MM.1S (cell line): ENCODE measurements at regions not wholly inside any gene's neighbourhood (a gene's known extent, or its start where the extent isn't known, plus 50 kb on each side); places are given as distances from the start of the nearest gene placed in this dataset.

Source experiments
- DNase-seq: peaks from one replicate; pipeline ENCODE4 v3.0.0-alpha.2; 2015
- H2AFZ ChIP-seq: fragments of 300-600 bp; sonication (generic); 2 replicates; pipeline ENCODE4 v1.6.0; 2016; ENCODE audit warnings: antibody characterized with exemption, low read length
- H3F3A ChIP-seq: fragments of 300-600 bp; sonication (generic); 2 replicates; pipeline ENCODE4 v1.6.1; 2016; ENCODE audit warnings: mild to moderate bottlenecking, antibody characterized with exemption, low read length, moderate library complexity, mixed read lengths; ENCODE audit not compliant: insufficient read depth
- H3K27ac ChIP-seq: fragments of 300-600 bp; sonication (generic); 2 replicates; pipeline ENCODE4 v1.5.1; 2016; ENCODE audit warnings: mild to moderate bottlenecking, low read length
- H3K27me3 ChIP-seq: fragments of 300-600 bp; sonication (generic); replicated peaks from 2 replicates; pipeline ENCODE4 v1.6.0; 2016; ENCODE audit warnings: low read length; ENCODE audit not compliant: insufficient read depth
- H3K36me3 ChIP-seq: fragments of 300-600 bp; sonication (generic); replicated peaks from 2 replicates; pipeline ENCODE4 v1.6.1; 2016; ENCODE audit warnings: mild to moderate bottlenecking, low read length, mixed read lengths; ENCODE audit not compliant: insufficient read depth
- H3K4me1 ChIP-seq: fragments of 300-600 bp; sonication (generic); 2 replicates; pipeline ENCODE4 v1.6.1; 2016; ENCODE audit warnings: low read length, mixed read lengths
- H3K4me2 ChIP-seq: fragments of 300-600 bp; sonication (generic); 2 replicates; pipeline ENCODE4 v1.6.0; 2016; ENCODE audit warnings: low read depth, low read length
- H3K4me3 ChIP-seq: fragments of 300-600 bp; sonication (generic); 2 replicates; pipeline ENCODE4 v1.5.1; 2016; ENCODE audit warnings: low read length, mixed read lengths
- H3K79me2 ChIP-seq: fragments of 300-600 bp; sonication (generic); 2 replicates; pipeline ENCODE4 v1.6.1; 2016; ENCODE audit warnings: mixed run types, low read length, mixed read lengths
- H3K9ac ChIP-seq: fragments of 300-600 bp; sonication (generic); 2 replicates; pipeline ENCODE4 v1.6.1; 2016; ENCODE audit warnings: low read length, mixed read lengths
- H3K9me2 ChIP-seq: fragments of 300-600 bp; sonication (generic); replicated peaks from 2 replicates; pipeline ENCODE4 v1.6.1; 2016; ENCODE audit warnings: mild to moderate bottlenecking, low read length, mixed read lengths; ENCODE audit not compliant: insufficient read depth
- H3K9me3 ChIP-seq: fragments of 300-600 bp; sonication (generic); replicated peaks from 2 replicates; pipeline ENCODE4 v1.6.1; 2016; ENCODE audit warnings: mild to moderate bottlenecking, low read length, mixed read lengths; ENCODE audit not compliant: insufficient read depth
- H4K20me1 ChIP-seq: fragments of 300-600 bp; sonication (generic); 2 replicates; pipeline ENCODE4 v1.6.1; 2016; ENCODE audit warnings: mild to moderate bottlenecking, low read length, moderate library complexity, mixed read lengths; ENCODE audit not compliant: insufficient read depth
- CTCF ChIP-seq: fragments of 300-600 bp; sonication (generic); IDR thresholded peaks from 2 replicates; pipeline ENCODE4 v1.5.1; 2016; ENCODE audit warnings: antibody characterized with exemption, low read length, mixed read lengths
- EZH2 ChIP-seq: fragments of 300-600 bp; sonication (generic); optimal IDR thresholded peaks from 2 replicates; pipeline ENCODE3; 2017; ENCODE audit warnings: low read depth, mild to moderate bottlenecking, antibody characterized with exemption, low read length, mixed read lengths
- EZH2phosphoT487 ChIP-seq: fragments of 300-600 bp; sonication (generic); IDR thresholded peaks from 2 replicates; pipeline ENCODE4 v1.6.1; 2018; ENCODE audit warnings: antibody characterized with exemption, low read length

DNA sequence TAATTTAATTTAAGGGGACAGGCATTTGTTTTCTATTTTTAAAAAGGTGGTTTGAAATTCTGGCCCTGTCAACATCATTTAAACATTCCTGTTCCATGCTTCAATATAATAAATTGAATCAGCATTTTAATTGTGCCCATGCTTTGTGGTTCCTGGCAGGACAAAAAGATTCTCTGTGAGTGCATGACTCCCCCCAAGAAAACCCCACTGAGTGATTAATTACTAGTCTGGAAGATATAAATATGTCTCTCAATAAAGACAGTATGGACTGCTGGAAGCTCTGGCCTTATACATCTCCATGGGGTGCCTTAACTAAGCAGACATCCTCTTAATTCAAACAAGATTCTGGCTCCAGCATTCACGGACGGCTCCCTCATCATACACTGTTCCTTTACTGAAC lies 95.0 kb upstream of the PSMD7 start:
- Histone ChIP-seq H3K4me3 (no peak overlapping the region), H3K4me1 (no peaks in the 10 kb centered on the region), H3K9ac (no peak overlapping the region), H4K20me1 (no peaks in the 10 kb centered on the region), H3K27me3 (no peaks in the 10 kb centered on the region), H3K9me2 (no peaks in the 10 kb centered on the region), H3K79me2 (no peaks in the 10 kb centered on the region), H3K9me3 (no peaks in the 10 kb centered on the region), H3K27ac (no peak overlapping the region), H3K4me2 (no peak overlapping the region), H3K36me3 (no peaks in the 10 kb centered on the region), H2AFZ (no peak overlapping the region), H3F3A (no peaks in the 10 kb centered on the region)
- no peak for TF ChIP-seq EZH2
- no peak for TF ChIP-seq CTCF
- TF ChIP-seq EZH2phosphoT487, result no peak
- no peak for DNase-seq

DNA sequence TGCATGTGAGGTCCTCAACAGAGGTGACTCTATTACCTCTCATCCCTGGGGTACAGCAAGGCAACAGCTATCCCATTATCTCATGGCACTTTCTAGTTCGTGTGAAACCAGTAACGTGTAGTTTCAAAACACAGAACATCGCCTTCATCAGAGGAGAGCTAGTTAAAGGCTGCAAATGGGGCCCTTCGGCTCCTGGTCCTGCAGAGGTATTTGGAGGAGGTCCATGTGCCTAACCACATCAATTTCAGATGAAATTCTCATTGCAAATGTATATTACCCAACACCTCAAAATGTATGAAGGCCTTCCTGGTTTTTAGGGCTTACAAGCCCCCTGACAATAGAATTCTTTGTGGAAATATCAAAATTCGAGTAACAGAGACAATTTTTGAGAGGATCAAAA lies 95.7 kb upstream of the PSMD7 start:
- no peak overlapping the region for H3K27ac ChIP-seq

GRCh38 chr16:74199842-74200124 lies 96.8 kb upstream of the PSMD7 start:
- Histone ChIP-seq H2AFZ (no peak overlapping the region), H3K27me3 (no peaks in the 10 kb centered on the region), H3K4me3 (no peak overlapping the region), H4K20me1 (no peaks in the 10 kb centered on the region), H3K9ac (no peak overlapping the region), H3K9me2 (no peaks in the 10 kb centered on the region), H3F3A (no peaks in the 10 kb centered on the region), H3K4me1 (no peaks in the 10 kb centered on the region), H3K27ac (no peak overlapping the region), H3K79me2 (no peaks in the 10 kb centered on the region), H3K36me3 (no peaks in the 10 kb centered on the region), H3K4me2 (no peak overlapping the region), H3K9me3 (no peaks in the 10 kb centered on the region)
- TF ChIP-seq EZH2 (no peak), EZH2phosphoT487 (no peak), CTCF (no peak)
- DNase-seq, result no peak

More for the DNA sequence above, 95.7 kb upstream of the PSMD7 start:
- Histone ChIP-seq H3K79me2 (no peaks in the 10 kb centered on the region), H4K20me1 (no peaks in the 10 kb centered on the region), H3K9me3 (no peaks in the 10 kb centered on the region), H3F3A (no peaks in the 10 kb centered on the region), H3K4me1 (no peaks in the 10 kb centered on the region), H3K4me3 (no peak overlapping the region), H3K4me2 (no peak overlapping the region), H3K27me3 (no peaks in the 10 kb centered on the region), H3K9ac (no peak overlapping the region), H3K9me2 (no peaks in the 10 kb centered on the region), H2AFZ (no peak overlapping the region), H3K36me3 (no peaks in the 10 kb centered on the region)
- no peak for DNase-seq
- no peak for TF ChIP-seq EZH2
- no peak for TF ChIP-seq EZH2phosphoT487
- TF ChIP-seq CTCF, result no peak
